OCI-LY7 (cell line): ENCODE measurements at regions not wholly inside any gene's neighbourhood (a gene's known extent, or its start where the extent isn't known, plus 50 kb on each side); places are given as distances from the start of the nearest gene placed in this dataset.

Experiments used
- BruUV-seq: library from RNA; stranded (reverse); fragments of 400-500 nt; replicated peaks from 2 replicates; lab custom pipeline; 2021; lab: Mats Ljungman, UMichigan
- CTCF ChIA-PET: fragments of 300-600 bp; sonication (Branson Sonifier 250); formaldehyde crosslinking; loops from one replicate; lab custom pipeline; 2022; ENCODE audit warnings: antibody characterized with exemption; ENCODE audit not compliant: unreplicated experiment; lab: Charles Lee
- POLR2A ChIA-PET: fragments of 300-600 bp; sonication (Branson Sonifier 250); formaldehyde crosslinking; loops from one replicate; lab custom pipeline; 2022; ENCODE audit warnings: antibody characterized with exemption; lab: Charles Lee
- DNase-seq: peaks from one replicate; pipeline ENCODE4 v3.0.0-alpha.2; 2015; ENCODE audit warnings: low spot score
- H2AFZ ChIP-seq: fragments of 200-600 bp; sonication (generic), shearing (Covaris generic); 2 replicates; pipeline ENCODE4 v1.6.1; 2014; ENCODE audit warnings: mild to moderate bottlenecking, antibody characterized with exemption, low read length, moderate library complexity
- H3K27ac ChIP-seq: fragments of 200-600 bp; sonication (generic); 2 replicates; pipeline ENCODE4 v1.5.1; 2014; ENCODE audit warnings: mixed run types, low read depth, mild to moderate bottlenecking, moderate library complexity, low read length, inconsistent platforms; ENCODE audit not compliant: poor library complexity, severe bottlenecking
- H3K36me3 ChIP-seq: fragments of 200-600 bp; sonication (generic); 2 replicates; pipeline ENCODE4 v1.6.1; 2014; ENCODE audit warnings: mild to moderate bottlenecking, antibody characterized with exemption, low read length, moderate library complexity, mixed read lengths; ENCODE audit not compliant: insufficient read depth
- H3K4me1 ChIP-seq: fragments of 200-600 bp; sonication (generic); 2 replicates; pipeline ENCODE4 v1.5.1; 2014; ENCODE audit warnings: mild to moderate bottlenecking, low read length; ENCODE audit not compliant: insufficient read depth, poor library complexity, severe bottlenecking
- H3K4me2 ChIP-seq: fragments of 200-600 bp; sonication (generic); 2 replicates; pipeline ENCODE4 v1.6.1; 2014; ENCODE audit warnings: mild to moderate bottlenecking, low read length
- H3K4me3 ChIP-seq: fragments of 200-600 bp; sonication (generic); 2 replicates; pipeline ENCODE4 v1.5.1; 2014; ENCODE audit warnings: mild to moderate bottlenecking, low read depth, low read length; ENCODE audit not compliant: poor library complexity, severe bottlenecking
- H3K79me2 ChIP-seq: fragments of 200-600 bp; sonication (generic); 2 replicates; pipeline ENCODE4 v1.6.1; 2016; ENCODE audit warnings: low read depth, mild to moderate bottlenecking, low read length, moderate library complexity, mixed read lengths; ENCODE audit not compliant: insufficient read depth
- H3K9me2 ChIP-seq: fragments of 200-600 bp; sonication (generic); 2 replicates; pipeline ENCODE4 v1.6.1; 2016; ENCODE audit warnings: mild to moderate bottlenecking, low read length, mixed read lengths; ENCODE audit not compliant: insufficient read depth
- H3K9me3 ChIP-seq: fragments of 200-600 bp; sonication (generic); 2 replicates; pipeline ENCODE4 v1.6.1; 2014; ENCODE audit warnings: mild to moderate bottlenecking, mixed run types, low read length, mixed read lengths
- H4K20me1 ChIP-seq: fragments of 200-600 bp; sonication (generic); 2 replicates; pipeline ENCODE4 v1.6.1; 2014; ENCODE audit warnings: mild to moderate bottlenecking, antibody characterized with exemption, low read length, moderate library complexity, mixed read lengths; ENCODE audit not compliant: insufficient read depth
- EZH2phosphoT487 ChIP-seq: fragments of 200-600 bp; sonication (generic); IDR thresholded peaks from 2 replicates; pipeline ENCODE4 v1.6.1; 2018; ENCODE audit warnings: low read depth, borderline replicate concordance, mild to moderate bottlenecking, mixed run types, antibody characterized with exemption, low read length, moderate library complexity, mixed read lengths
- intact Hi-C: fragments of 100-400 bp; cut with micrococcal nuclease; formaldehyde crosslinking; loops from one replicate; pipeline ENCODE4 v1.10.0; 2022; ENCODE audit not compliant: unreplicated experiment
- TF ChIP-seq, protein P1 (sequence below): fragments of 200-600 bp; sonication (generic); conservative IDR thresholded peaks from 2 replicates; pipeline ENCODE4 v1.5.1; 2014; ENCODE audit warnings: mild to moderate bottlenecking, antibody characterized with exemption, low read length, moderate library complexity, mixed read lengths

DNA sequence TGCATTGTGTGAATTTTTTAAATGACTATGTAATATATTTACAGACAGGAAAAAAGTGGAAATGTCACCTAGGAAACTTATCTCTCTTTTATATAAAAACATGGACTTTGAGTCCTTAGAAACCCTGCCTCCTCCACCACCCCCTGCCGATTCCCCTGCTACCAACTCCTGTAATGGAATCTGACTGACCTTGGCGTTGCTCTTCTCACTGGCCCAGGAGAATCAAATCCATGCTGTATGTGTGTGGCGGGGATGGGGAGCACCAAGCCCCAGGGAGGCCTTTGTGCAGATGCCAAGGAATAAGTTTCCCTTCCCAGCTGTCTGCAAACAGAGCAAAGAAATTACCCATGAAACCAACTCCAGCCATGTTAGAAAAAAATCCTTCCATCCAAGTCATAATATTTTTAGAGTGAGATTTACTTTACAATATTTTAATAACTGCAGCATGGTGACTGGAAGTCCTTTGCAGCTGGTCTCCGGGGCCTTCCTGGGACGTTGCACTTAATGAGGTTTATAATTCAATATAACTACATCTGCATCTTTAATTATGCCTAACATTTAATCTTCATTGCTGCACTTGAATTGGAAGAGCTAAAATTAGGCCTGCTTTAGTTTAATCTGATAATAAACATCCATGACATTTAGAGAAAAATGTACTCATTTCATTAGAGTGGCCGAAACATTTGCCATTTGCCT is 111.4 kb upstream of the CACUL1 start:
- no peak for DNase-seq
- Histone ChIP-seq H3K9me3 (no peaks in the 10 kb centered on the region), H3K4me2 (no peak overlapping the region), H3K4me1 (no peaks in the 10 kb centered on the region), H4K20me1 (no peaks in the 10 kb centered on the region), H3K27ac (no peak overlapping the region), H3K36me3 (no peaks in the 10 kb centered on the region), H3K9me2 (no peaks in the 10 kb centered on the region), H3K4me3 (no peak overlapping the region), H2AFZ (no peak overlapping the region), H3K79me2 (no peaks in the 10 kb centered on the region)
- no peak for TF ChIP-seq EZH2phosphoT487
- TF ChIP-seq, protein P1, sequence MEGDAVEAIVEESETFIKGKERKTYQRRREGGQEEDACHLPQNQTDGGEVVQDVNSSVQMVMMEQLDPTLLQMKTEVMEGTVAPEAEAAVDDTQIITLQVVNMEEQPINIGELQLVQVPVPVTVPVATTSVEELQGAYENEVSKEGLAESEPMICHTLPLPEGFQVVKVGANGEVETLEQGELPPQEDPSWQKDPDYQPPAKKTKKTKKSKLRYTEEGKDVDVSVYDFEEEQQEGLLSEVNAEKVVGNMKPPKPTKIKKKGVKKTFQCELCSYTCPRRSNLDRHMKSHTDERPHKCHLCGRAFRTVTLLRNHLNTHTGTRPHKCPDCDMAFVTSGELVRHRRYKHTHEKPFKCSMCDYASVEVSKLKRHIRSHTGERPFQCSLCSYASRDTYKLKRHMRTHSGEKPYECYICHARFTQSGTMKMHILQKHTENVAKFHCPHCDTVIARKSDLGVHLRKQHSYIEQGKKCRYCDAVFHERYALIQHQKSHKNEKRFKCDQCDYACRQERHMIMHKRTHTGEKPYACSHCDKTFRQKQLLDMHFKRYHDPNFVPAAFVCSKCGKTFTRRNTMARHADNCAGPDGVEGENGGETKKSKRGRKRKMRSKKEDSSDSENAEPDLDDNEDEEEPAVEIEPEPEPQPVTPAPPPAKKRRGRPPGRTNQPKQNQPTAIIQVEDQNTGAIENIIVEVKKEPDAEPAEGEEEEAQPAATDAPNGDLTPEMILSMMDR = no peak
- BruUV-seq = no TSS peak
- ChIA-PET POLR2A (interaction anchor here (0.5 kb wide), 1 partner anchor 396 kb away, joined by 3 read pairs; no protein-coding TSS in a partner anchor), CTCF (no interaction called here)
- intact Hi-C loops = no loop called here

DNA sequence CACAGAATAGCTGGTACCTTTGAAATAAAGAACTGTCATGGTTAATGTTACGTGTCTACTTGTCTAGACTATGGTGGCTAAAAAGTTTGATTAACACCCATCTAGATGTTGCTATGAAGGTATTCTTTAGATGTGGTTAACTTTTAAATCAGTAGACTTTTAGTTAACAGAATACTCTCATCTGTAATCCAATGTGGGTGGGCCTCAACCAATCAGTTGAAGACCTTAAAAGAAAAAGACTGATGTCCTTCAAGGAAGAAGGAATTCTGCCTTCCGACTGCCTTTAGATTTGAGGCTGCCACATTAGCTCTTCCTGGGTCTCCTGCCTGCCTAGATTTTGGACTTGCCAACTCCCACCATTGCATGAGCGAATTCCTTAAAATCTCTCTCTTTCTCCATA is 113.0 kb upstream of the CACUL1 start:
- TF ChIP-seq, protein P1 = no peak
- TF ChIP-seq EZH2phosphoT487 = no peak
- CTCF ChIA-PET = no interaction called here

DNA sequence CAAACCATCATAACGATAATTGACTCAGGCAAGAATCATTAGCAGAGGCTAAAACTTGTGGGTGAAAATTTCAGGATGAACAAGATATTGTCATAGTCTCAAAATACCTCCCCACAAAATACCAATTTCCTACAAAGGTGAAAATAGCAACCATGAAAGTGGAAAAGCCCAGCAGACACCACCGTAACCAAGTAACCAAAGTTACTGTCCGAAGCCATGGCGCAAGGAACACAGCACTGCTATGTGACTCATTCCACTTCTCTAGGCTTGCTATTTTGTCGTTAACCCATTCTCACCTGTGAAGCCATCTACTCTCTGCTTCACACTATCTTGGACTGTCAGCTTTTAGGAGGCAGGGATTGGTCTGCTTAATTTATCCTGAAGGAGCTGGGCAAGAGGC is 113.8 kb upstream of the CACUL1 start:
- H3K4me3 ChIP-seq = no peak overlapping the region
- ChIA-PET CTCF (no interaction called here), POLR2A (no interaction called here)
- H2AFZ ChIP-seq = no peak overlapping the region
- H3K4me1 ChIP-seq = no peaks in the 10 kb centered on the region
- intact Hi-C loops = no loop called here
- no peaks in the 10 kb centered on the region for H3K9me2 ChIP-seq
- DNase-seq = no peak
- no peaks in the 10 kb centered on the region for H3K79me2 ChIP-seq
- H3K27ac ChIP-seq = no peak overlapping the region
- no peaks in the 10 kb centered on the region for H3K36me3 ChIP-seq
- H4K20me1 ChIP-seq = no peaks in the 10 kb centered on the region
- BruUV-seq = no TSS peak
- H3K9me3 ChIP-seq = no peaks in the 10 kb centered on the region
- TF ChIP-seq, protein P1 = no peak
- TF ChIP-seq EZH2phosphoT487 = no peak
- H3K4me2 ChIP-seq = no peak overlapping the region

More for the DNA sequence above, 113.0 kb upstream of the CACUL1 start:
- no peak overlapping the region for H3K4me2 ChIP-seq
- no peak overlapping the region for H3K4me3 ChIP-seq
- no peaks in the 10 kb centered on the region for H3K4me1 ChIP-seq
- H4K20me1 ChIP-seq = no peaks in the 10 kb centered on the region
- H3K36me3 ChIP-seq = no peaks in the 10 kb centered on the region
- H3K9me2 ChIP-seq = no peaks in the 10 kb centered on the region
- POLR2A ChIA-PET = no interaction called here
- H3K27ac ChIP-seq = no peak overlapping the region
- H2AFZ ChIP-seq = no peak overlapping the region
- BruUV-seq = no TSS peak
- no peak for DNase-seq
- intact Hi-C loops = no loop called here
- H3K79me2 ChIP-seq = no peaks in the 10 kb centered on the region
- no peaks in the 10 kb centered on the region for H3K9me3 ChIP-seq
